ENCODE measurements at regions not wholly inside any gene's neighbourhood (a gene's known extent, or its start where the extent isn't known, plus 50 kb on each side); places are given as distances from the start of the nearest gene placed in this dataset.

DNA sequence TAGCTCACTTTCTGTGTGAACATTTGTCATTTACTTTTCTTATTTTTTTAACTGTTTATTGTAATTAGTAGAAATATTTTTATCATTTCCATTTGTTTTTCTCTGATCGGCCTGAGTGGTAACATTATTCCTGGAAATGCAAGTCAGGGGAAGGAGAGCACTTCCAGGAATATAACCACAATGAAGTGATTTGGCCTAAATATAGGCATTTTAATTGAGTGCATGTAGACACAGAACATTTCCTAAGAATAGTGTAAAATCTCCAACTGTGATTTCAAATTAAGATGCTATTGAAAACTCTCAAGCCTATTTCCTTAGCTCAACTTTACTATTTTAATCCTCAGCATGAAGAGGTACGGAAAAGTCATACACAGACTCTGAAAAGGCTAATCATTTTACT lies 86.5 kb upstream of the SKAP2 start:
- TF ChIP-seq POLR2A (IDR thresholded peaks at IDR 0.05; ENCODE audit: extremely low read depth, insufficient read length) (no peak), MYC (IDR thresholded peaks at IDR 0.05; ENCODE audit: low read depth, low read length) (no peak)
- TF ChIP-seq, protein P1, sequence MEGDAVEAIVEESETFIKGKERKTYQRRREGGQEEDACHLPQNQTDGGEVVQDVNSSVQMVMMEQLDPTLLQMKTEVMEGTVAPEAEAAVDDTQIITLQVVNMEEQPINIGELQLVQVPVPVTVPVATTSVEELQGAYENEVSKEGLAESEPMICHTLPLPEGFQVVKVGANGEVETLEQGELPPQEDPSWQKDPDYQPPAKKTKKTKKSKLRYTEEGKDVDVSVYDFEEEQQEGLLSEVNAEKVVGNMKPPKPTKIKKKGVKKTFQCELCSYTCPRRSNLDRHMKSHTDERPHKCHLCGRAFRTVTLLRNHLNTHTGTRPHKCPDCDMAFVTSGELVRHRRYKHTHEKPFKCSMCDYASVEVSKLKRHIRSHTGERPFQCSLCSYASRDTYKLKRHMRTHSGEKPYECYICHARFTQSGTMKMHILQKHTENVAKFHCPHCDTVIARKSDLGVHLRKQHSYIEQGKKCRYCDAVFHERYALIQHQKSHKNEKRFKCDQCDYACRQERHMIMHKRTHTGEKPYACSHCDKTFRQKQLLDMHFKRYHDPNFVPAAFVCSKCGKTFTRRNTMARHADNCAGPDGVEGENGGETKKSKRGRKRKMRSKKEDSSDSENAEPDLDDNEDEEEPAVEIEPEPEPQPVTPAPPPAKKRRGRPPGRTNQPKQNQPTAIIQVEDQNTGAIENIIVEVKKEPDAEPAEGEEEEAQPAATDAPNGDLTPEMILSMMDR (IDR thresholded peaks at IDR 0.05; ENCODE audit: low read depth, low read length): no peak
- TF ChIP-seq, protein P2, sequence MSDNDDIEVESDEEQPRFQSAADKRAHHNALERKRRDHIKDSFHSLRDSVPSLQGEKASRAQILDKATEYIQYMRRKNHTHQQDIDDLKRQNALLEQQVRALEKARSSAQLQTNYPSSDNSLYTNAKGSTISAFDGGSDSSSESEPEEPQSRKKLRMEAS (IDR thresholded peaks at IDR 0.05; ENCODE audit: low read depth, low read length): no peak
- no peak overlapping the region for H3K4me3 ChIP-seq (ENCODE audit: low read depth, low read length)
- no peak for DNase-seq (ENCODE audit: low read depth)

DNA sequence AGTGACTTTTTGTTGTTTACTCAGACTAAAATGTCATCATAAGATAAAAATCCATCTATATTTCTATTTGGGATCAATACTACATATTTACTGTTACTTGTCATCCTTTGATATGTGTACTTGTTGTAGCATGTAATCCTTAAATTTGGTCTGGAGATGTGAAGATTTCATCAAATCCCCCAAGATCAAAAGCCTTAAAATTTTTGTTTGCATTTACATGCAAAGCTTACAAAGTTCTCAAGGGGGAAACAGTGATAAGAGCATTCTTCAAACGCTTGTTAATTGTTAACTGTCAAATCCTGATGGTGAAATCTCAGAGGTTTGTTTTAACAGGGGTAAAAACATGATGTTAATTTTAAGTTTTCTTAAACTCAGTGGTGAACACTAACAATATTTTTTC lies 84.9 kb upstream of the SKAP2 start:
- no peak overlapping the region for H3K4me3 ChIP-seq (ENCODE audit: low read depth, low read length)
- DNase-seq (ENCODE audit: low read depth): no peak
- no peak for TF ChIP-seq MYC (IDR thresholded peaks at IDR 0.05; ENCODE audit: low read depth, low read length)
- TF ChIP-seq, protein P2 (IDR thresholded peaks at IDR 0.05; ENCODE audit: low read depth, low read length): no peak
- TF ChIP-seq, protein P1 (IDR thresholded peaks at IDR 0.05; ENCODE audit: low read depth, low read length): no peak
- no peak for TF ChIP-seq POLR2A (IDR thresholded peaks at IDR 0.05; ENCODE audit: extremely low read depth, insufficient read length)

DNA sequence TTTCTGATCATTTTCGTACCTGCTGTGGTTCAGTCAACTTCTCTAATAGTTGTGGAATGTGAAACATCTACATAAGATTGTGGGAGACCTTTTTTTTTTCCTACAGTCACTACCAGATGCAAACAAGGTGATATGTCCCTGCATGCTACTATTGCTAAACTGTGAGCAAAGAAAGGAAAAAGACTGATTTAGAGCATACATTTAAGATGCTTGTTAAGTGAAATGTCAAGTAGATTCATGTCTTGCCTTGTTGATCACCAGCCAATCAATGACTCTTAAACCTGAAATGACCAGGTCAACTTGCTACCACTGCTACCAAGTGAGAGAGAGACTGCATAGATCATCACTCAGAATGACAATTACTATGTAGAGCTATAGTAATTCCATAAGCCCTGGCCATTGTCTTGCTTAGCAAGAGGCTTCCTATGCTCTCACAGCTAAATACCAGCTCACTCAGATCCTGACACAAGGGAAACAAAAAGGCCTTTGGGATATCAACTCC lies 84.3 kb upstream of the SKAP2 start:
- no peak overlapping the region for H3K4me3 ChIP-seq (ENCODE audit: low read depth, low read length)
- TF ChIP-seq MYC (IDR thresholded peaks at IDR 0.05; ENCODE audit: low read depth, low read length) (no peak), POLR2A (IDR thresholded peaks at IDR 0.05; ENCODE audit: extremely low read depth, insufficient read length) (no peak)
- TF ChIP-seq, protein P1 (IDR thresholded peaks at IDR 0.05; ENCODE audit: low read depth, low read length): no peak
- TF ChIP-seq, protein P2 (IDR thresholded peaks at IDR 0.05; ENCODE audit: low read depth, low read length): no peak
- no peak for DNase-seq (ENCODE audit: low read depth)

DNA sequence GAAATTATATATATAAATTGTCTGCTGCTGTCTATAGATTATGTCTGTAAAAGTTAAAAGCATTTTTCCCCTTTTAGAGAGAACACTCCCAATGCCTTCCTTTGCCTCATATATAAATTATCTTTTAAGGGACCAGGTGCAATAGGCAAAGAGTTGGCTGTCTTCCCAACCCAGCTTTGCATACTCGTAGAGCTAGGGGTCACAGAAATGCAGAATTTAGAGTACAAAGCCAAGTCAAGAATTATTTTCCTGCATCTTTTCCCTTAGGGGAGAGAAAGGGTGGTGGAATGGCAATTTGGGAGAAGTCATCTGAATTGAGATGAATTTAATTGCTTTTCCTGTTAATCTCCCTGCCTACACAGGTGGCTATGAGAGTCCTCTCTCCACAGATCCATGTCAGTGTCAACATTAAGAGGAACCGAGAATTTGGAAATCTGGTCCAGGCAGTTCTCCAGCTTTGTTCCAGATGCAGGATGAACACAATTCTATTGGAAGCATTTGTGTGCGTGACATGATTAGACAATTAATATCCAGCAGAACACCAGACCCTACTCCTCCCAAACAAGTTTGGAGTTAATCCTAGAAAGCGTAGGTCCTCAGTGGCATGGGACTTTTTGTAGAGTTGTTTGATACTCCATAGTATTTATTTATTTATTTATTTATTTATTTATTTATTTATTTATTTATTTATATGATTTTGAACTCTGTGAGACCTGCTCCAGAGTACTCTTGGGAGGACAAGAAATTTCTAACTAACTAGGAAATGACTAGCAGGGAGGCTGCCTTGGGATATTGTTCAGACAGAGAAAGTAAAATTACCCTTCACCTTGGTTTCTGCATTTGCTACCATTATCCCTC lies 80.3 kb upstream of the SKAP2 start:
- no peak for DNase-seq (ENCODE audit: low read depth)
- H3K4me3 ChIP-seq (ENCODE audit: low read depth, low read length): no peak overlapping the region
- TF ChIP-seq, protein P2 (IDR thresholded peaks at IDR 0.05; ENCODE audit: low read depth, low read length): no peak
- TF ChIP-seq POLR2A (IDR thresholded peaks at IDR 0.05; ENCODE audit: extremely low read depth, insufficient read length) (no peak), MYC (IDR thresholded peaks at IDR 0.05; ENCODE audit: low read depth, low read length) (no peak)
- TF ChIP-seq, protein P1 (IDR thresholded peaks at IDR 0.05; ENCODE audit: low read depth, low read length): no peak

DNA sequence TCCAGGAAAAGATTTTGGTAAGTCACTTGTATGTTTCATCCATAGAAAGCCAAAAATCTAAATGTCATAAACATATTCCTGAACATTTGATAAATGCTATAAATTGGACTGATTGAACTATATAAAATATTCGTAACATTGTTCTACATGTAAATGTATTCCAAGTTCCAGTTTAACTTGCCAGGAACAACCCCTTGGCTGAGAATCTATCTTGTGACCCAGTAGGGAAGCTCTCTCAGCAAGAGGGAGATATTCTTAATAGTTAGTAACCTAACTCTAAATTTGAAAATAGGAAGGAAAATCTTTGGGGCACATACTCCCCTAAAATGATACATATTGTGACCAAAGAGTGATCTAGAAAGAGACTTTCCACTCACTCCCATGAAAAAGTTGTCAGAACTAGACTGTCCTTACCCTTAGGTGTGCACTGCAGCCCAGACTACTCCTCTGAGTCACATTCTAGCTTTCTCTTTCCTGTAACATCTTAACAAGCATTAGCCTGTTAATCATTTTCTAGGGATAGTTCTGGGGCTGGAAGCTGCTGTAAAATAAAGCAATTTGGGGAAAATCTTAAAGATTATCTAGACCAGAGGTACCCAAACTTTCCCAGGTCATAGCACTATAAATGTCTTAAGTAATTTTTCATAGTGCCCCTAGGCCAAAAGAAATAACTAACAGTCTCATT lies 73.7 kb upstream of the SKAP2 start:
- H3K4me3 ChIP-seq (ENCODE audit: low read depth, low read length): no peak overlapping the region
- DNase-seq (ENCODE audit: low read depth): no peak
- TF ChIP-seq, protein P1 (IDR thresholded peaks at IDR 0.05; ENCODE audit: low read depth, low read length): no peak
